Renal cortical epithelial cell (primary cell): ENCODE measurements at regions not wholly inside any gene's neighbourhood (a gene's known extent, or its start where the extent isn't known, plus 50 kb on each side); places are given as distances from the start of the nearest gene placed in this dataset.
"Not testable (repeated sequence)": the region's sequence is repeated elsewhere in the genome, so short reads cannot be mapped to it uniquely, and the experiment has no call there.

Experiments used
- DNase-seq: peaks from one replicate; pipeline ENCODE4 v3.0.0-alpha.2; 2011; ENCODE audit warnings: low read depth

DNA sequence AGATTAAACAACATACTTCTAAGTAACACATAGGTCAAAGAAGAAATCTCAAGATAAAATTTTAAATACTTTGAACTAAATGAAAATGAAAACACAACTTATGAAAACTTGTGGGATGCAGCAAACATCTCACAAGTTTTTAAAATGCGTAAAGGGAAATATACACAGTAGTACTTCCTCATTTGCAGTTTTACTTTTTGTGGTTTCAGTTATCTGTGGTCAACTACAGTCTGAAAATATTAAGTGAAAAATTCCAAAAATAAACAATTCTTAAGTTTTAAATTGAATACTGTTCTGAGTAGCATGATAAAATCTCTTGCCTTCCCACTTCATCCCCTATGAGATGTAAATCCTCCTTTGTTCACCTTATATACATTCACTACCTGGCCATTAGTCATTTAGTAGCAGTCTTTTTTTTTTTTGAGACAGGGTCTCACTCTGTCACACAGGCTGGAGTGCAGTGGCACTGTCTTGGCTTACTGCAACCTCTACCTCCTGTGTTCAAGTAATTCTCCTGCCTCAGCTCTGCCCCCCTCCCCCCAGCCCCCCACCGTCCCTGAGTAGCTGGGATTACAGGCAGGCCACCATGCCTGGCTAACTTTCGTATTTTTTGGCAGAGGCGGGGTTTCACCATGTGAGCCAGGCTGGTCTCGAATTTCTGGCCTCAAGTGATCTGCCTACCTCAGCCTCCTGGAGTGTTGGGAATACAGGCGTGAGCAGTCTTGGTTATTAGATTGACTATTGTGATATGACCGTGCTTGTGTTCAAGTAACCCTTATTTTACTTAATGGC lies 154.6 kb upstream of the AHI1 start:
- DNase-seq: no peak

DNA sequence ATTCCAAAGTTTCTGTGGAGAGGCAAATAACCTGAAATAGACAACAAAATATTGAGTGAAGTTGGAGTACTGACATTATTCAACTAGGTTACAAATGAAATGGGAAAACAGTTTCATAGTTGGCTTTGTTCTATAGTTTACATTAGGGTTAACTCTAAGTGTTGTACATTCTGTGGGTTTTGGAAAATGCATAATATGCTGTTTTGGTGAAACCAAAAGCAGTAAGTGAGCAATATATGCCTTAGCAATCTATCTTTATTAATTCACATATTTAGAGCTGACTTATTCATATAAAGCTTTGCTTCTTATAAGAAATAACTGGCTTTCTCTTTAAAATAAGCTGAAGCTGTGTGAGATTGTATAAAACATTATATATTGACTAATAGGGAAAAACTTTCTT lies 157.5 kb upstream of the AHI1 start:
- no peak for DNase-seq

DNA sequence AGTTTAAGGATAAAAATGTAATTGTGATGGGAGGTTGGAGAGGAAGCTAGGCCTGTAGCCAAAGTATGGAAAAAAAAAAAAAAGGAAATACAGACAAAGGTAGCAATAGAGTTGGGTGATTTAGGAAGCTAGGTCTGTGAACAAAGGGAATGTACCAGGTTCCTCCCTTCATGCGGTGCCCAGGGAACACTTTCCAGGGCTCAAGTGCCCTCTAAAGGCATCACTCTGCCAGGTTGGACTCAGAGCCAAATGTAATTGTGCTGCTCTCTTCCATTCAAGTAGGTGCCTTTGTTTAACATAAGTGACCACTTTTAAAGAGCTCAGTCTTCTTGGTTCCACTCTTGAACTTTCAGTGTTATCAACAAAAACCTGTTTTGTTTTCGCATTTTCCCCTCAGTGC lies 159.7 kb upstream of the AHI1 start:
- no peak for DNase-seq

DNA sequence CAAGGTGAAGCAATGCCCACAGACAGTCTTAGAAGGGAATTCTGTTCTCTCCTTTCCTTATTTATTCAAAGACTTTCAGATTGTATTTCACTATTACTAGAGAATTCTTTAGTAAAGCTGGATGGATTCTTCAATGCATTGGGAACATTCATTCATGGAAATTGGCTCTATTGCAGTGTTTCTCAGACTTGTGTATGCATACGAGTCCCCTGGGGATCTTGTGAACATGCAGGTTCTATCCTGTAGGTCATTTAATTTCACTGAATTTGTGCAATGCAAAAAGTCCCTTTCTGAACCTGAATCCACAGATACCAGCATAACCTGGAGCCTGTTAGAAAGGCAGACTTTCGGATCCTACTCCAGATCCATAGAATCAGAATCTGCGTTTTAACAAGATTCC lies 160.9 kb upstream of the AHI1 start:
- DNase-seq: no peak

DNA sequence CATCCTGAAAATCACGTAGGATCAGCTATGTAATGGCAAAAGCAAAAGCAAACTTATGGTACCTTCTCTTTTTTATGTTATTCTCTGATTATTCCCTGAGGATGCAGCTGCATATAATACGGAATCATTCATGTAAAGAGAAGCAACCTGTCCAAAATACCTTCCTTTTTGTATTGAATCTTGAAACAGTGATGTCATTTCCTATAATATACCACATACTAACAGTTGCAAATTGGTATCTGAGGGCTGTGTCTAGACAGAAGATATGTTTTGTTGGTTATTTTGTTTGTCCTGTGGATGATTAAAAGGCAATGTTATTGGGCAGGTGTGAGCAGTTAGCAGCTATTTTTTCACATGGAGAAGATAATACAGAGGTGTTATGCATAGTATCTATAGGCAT lies 161.4 kb upstream of the AHI1 start:
- DNase-seq: no peak

DNA sequence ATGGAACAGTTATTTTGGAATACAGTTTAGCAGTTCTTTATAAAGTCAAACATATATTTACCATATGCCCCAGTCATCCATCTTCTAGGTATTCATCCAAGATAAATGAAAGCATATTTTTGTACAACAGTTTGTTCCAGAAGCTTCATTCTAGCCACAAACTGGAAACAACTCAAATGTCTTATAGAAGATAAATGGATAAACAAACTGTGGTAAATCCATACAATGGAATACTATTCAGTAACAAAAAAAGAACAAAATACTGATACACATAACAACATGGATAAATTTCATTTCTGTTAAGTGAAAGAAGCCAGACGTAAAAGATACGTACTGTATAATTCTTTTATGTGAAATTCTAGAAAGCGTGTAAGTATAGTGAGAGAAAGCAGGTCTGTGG lies 167.0 kb upstream of the AHI1 start:
- DNase-seq: no peak

DNA sequence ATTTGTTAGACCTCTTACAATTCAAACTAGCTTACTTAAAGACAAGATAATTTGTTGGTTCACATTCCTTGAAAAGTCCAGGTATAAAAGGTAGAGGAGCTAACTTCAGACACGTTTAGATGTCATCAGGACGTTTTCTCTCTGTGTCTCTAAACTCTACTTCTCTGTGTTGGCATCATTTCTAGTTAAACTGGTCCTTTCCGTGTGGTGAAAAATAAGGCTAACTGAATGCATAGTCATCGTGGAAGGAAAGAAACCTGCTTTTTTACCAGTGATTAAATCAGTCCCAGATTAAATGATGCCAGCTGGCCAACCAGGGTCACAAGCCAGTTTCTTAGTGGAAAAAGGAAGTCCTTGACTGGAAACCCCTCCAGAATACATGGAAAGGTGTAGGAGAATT lies 168.4 kb upstream of the AHI1 start:
- no peak for DNase-seq

DNA sequence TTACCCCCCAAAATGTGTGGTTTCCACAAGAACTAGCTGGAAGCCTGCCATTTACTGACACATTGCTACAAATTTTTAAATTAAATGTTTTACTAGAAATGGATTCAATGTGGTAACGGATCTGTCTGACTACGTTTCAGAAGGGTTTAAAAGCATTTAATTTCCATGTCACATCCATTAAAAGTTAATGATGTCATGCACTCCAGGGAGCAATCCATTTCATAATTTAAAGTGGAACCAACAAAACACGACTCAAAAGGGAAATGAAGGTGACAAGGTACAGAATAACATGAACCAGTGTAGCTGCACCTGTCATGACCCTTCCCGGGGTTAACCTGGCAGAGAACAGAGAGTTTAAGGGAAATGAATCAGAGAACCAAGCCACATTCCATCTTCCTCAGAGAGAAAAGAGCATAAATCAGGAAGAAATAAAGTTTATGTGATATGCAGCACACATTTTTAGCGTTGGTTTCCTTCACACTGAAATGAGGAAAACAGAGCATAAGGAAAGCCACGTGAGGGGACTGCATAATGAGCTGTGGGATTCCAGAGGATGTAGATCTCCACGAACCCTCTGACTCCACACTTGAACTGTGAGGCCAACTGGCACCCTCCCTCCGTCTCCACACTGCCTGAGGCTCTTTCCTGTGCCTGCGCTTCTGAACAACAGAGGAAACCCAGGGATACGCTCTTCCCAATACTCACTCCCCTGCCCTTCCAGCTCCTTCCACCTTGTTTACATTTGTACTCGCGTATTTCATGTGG lies 170.3 kb upstream of the AHI1 start:
- DNase-seq: peak; percentile 75

DNA sequence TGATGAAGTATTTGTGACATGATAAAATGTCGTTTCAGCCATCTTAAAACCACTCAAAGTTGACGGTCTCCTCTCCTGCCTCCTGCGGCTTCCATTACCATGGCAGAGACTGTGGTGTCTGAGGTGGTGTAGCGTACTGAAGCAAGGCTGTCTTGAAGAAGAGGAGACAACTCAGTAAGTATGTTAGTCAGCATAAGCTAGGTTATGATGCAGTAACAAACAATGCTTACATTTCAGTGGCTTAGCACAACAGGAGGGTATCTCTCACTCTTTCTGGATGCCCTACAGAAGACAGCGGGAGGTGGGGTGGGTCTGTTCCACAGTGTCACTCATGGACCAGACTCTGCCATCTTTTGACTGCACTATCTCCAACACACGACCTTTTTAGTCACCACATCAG lies 174.7 kb upstream of the AHI1 start:
- DNase-seq: no peak

DNA sequence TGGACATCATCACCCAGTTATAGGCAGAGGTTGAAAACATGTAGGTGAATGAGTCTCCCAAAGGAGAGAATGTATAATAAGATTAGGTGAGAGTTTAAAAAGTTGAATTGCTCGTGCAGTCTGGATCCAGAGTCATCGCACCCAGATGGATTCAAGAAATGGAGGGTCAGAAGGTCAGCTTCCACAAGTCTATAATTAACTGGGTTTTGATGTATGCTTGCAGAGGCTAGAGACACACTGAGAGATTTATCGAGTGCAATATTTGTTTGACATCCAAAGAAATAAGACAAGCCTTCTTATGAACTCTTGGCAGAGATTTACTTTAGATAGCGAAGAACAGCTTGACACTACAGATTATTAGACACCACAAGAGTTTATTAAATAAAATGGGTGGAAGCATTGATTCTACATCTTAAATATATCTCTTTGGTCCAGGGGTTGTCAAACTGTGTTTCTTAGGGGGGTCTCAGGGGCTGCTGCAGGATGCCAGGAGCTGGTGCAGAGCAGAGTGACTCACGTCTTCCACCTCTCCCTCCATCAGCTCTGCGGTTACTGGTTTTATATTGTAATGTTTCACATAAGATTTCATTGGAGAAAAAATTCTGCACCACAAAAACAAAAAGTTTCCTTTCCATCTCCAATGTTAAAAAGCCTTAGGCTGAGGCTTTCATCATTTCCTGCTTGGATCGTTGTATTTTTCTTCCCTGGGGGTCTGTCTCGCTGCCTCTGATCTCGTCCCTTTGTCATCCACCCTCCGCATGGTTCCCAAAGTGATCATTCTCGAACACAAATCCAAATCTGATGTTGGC lies 176.2 kb upstream of the AHI1 start:
- no peak for DNase-seq

DNA sequence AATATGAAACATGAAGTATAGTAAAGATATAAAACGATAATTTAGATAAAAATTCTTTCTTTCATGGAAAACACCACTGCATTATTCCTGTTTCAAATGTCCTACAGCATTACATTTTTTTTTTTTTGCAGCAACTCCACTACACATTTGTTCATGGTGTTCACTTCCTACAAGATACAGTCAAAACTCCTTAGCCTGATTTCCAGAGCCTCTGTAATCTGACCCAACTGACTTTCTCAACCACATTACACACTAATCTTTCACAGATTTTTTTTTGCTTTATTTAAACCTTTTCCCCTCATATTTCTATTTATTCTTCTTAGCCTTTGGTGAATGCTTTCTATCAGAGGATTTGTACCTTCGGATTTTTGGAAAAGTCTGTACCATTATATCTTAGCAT lies 176.5 kb upstream of the PDE7B start:
- no peak for DNase-seq

DNA sequence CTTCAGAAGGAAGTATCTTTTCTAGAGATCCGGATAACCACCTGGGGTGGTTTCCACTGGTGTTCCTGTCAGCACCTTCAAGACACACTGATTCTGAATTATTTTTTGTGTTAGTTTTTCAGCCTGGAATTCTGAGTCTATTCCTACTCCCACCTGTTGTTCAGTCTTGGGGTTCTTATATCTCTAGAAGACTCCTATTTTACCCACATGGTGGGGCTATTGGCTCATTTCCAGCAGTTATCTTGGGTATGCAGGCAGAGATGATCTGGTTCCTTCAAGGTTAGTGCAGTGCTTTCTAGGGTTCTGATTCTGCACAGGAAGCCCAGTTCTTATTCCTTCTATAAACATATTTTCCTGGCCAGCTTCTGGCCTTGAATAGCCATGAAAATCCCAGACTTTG lies 175.6 kb upstream of the PDE7B start:
- DNase-seq: peak; percentile 64

DNA sequence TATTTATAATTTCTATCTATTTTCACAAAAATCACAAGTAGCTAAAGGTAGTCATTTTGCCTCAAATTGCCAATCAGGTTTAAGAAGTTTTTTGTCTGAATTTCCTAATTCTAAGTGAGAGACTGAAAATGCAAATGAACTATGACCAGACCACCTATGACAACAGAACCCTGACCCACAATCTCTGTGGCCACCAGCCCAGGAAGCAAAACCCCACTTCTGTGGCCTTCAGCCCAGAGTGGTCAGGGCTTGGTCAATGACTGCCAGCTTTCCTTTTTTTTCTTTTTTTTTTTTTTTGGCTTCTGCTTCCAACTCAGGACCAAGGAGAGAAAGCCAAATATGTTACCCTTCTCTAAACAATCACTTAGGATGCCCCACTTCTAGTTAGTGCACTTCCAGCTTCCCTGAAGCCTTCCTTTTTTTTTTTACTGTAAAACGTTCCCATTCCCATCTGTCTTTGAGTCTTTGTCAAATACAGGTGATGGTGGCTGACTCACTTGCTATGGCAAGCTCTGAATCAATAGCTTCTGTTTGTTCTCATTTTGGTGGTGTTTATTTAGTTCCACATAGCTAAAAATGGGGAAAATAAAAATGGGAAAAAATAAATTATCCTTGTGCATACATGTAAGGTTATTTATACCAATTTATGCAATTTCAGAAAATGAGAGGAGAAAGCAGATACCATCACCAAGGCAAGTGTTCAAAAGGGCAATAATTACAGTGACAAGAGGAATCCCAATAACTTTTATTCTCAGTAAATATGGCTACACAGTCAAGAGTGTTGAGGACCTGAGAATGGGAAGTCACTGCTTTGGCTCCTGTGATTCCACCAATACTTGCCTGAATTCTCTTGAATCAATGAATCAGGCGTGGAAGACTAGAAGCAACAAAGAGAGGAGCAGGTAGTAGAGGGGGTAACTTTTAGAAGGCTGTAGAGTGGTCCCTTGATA lies 170.3 kb upstream of the PDE7B start:
- peak; percentile 47 for DNase-seq

DNA sequence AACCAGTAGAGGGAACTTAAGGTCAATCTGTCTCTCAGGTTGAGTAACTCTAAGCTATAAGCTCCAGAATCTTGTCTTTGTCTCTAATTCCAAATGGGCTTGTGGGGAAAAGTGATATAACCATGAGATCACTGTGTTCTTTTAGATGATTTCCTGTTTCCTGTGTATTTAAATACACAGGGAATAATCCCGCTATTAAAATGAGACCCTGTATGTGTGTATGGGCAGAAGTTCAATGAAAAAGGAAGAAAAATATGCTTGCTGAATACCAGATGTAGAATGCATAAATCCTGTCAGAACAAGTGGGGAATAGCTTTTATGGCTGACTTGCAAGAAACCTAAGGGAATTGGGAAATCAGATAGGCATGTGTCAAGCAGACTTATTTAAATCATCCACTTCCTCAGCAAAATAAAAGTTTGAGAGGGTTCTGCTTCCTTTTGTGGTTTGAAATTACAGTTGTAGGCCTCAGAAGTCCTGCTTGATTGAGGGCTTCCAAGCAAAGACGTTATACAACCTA lies 164.7 kb upstream of the PDE7B start:
- DNase-seq: peak; percentile 50

DNA sequence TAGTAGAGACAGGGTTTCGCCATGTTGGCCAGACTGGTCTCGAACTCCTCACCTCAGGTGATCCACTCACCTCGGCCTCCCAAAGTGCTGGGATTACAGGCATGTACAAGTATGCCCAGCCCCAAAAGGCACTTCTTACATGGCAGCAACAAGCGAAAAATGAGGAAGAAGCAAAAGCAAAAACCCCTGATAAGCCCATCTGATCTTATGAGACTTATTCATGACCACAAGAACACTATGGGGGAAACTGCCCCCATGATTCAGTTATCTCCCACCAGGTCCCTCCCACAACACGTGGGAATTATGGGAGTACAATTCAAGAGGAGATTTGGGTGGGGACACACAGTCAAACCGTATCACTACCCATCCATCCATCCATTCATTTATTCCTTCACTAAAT lies 163.0 kb upstream of the PDE7B start:
- not testable (repeated sequence) for DNase-seq

DNA sequence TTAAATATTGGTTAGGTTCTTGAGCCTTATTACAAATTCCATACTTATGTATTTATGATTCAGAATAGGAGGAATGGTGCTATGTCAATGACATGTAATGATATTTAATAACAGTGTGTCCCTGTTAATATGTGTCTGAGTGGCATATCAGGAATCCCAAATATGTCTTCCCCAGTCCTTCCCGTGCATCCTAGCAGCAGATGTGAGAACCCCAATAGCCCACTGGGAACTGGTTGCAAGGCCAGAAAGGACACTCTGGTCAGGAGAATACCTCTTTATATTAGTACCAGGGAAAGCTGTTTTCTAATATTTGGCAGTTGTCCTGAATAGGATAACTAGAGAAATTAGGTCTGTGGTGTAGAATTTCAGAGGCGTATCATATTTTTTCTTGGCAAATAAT lies 159.1 kb upstream of the PDE7B start:
- DNase-seq: no peak

DNA sequence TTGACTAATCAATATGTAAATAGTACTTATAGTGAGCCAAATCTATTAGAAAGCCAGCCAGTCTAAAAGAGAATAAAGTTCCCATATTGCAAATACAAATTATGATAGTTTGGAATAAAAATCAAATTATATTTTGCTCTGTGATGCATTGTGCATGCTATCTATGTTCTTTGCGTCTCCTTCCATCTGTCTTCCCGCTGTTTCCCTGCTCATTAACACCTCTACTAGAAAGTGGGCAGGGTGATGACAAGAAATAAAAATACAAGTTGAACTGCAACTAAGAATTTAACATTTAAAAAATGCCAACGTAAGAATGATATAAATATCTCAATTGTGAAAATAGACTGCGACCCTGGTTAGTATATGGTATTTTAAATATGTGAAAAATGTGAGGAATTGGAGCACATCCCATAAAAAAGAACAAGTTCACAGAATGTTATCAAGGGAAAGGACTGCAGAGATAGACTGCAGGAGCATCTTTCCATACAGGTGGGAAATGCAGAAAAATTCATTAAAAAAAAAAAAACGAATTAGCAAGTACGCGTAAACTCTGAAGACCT lies 157.6 kb upstream of the PDE7B start:
- DNase-seq: no peak

DNA sequence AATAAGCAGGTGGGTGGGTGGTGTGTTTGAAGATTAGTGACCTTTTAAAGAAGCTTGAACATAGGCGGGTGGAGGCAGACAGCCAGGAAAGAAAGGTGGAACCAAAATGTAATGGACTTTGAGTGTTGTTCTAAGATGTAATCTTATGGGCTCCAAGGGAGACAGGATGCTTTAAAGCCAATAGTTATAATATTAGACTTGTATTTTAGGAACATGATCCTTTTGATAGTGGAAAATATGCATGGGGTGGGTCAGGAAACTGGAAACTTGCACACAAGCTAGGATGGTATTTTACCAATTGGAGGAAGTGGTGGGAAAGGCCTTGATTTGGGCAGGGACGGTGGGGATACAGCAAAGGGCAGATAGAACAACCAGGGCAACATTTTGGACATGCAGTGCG lies 151.8 kb upstream of the PDE7B start:
- no peak for DNase-seq

DNA sequence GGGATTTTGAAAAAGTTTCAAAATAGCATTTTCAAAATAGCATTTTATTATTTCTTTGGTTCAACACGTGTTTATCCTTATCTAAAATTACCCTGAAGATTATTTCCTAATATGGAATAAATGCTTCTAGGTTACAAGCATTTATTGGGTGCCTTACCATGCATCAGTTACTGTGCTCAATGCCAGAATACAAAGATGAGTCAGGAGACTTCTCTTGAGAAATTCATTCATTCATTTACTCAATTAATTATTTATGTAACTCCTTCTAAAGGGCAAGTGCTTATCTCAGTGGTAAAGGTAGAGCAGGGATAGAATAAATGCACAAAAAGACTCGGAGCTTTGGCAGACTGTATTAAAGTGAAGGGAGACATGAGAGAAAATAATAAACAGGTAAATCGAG lies 150.1 kb upstream of the PDE7B start:
- DNase-seq: peak; percentile 84

DNA sequence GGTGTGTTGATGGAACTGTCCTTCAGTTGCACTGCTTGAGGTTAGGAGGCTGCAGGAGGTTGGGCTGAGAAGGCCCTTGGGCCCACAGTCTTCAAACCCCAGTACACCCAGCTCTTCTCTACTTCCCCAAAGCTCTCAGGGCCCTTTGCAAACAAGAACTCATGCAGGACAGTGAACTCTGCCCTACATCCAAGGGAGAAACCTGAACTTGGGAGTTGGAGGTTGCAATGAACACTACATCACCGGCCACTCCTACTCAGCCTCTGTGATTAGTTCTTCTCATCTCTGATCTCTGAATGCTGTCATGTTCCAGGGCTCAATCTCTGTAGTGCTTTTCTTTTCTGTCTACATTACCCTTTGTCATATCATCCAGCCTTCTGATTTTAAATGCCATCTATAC lies 148.5 kb upstream of the PDE7B start:
- DNase-seq: no peak

DNA sequence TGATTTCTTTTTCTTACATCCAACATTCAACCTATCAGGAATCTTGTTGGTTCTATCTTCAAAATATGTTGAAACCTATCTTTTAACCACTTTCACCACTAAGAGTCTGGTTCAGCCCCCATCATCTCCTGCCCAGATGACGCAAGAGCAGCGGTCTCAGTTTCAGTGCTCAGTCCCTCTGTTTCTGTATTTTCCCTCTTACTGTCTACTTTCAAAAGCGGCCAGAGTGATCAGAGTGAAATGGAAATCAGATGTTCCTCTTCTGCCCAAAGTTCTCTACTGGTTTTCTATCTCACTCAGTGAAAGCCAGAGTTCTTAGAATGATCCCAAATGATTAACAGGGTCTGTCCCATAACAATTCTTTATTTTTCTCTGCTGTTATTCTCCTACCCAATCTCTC lies 147.9 kb upstream of the PDE7B start:
- DNase-seq: no peak
